CD4-positive, alpha-beta T cell treated with Interferon gamma for 1 hour (primary cell): ENCODE measurements at regions not wholly inside any gene's neighbourhood (a gene's known extent, or its start where the extent isn't known, plus 50 kb on each side); places are given as distances from the start of the nearest gene placed in this dataset.

ENCODE experiments used
- DNase-seq: peaks from one replicate; pipeline ENCODE4 v3.0.0-alpha.2; 2020

DNA sequence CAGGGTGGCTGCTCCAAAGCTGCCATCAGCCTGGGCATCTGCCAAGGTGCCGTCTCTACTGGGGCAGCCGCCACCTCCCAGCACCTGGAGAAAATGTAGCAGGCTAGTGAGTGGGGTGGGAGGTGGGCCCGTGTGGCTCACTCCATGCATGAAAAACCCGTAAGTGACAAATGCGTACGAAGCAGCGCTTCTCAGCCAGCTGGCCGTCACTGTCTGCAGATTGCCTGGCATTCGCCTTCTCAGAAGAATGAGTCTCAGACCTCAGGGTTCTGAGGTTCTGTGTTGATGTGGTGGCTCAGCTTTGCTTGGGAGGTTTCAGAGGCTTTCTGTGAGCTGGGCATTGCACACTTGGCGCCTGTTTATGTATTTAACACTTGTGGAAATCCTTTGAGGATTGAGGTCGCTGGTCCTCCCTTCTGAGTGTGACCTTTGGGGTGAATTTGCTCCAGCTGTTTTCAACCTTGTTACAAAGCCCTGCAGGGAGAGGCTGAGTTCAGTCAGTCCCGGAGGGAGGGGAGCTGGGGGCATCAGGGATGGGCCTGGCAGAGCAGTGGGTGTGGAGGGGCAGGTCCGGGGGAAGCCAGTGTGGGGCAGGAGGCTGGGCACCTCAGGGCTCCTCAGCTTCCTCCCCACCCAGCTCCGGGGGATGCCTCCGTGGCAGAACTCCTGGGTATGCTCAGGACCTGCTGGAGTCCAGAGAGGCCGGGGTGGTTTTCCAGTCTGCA is 977.0 kb downstream of the TBC1D22A start:
- no peak for DNase-seq

DNA sequence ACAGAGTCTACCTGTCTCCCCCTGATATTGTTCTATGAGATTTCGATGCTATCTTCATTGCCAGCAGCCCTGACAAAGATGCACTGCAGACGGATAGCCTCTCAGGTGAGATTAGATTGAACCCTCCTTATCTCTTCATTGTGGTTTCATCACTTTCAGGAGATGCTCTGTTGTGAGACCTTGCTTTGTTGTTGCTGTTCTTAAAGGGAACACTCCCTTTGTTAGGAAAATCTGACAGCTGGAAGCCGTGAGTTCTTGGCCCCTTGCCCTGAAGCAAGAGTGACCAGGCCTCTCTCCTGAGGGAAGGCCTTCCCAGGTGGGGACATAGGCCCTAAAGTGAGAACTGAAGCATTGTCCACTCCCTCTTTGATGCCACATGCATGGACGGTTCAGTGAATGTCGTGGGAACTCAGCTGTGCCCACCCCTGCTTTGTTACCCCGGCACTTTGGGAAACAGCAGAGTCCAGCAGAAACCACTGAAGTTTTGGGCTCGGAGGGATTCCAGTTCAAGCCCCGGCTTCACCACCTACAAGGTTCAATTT is 976.1 kb downstream of the TBC1D22A start:
- DNase-seq: no peak

DNA sequence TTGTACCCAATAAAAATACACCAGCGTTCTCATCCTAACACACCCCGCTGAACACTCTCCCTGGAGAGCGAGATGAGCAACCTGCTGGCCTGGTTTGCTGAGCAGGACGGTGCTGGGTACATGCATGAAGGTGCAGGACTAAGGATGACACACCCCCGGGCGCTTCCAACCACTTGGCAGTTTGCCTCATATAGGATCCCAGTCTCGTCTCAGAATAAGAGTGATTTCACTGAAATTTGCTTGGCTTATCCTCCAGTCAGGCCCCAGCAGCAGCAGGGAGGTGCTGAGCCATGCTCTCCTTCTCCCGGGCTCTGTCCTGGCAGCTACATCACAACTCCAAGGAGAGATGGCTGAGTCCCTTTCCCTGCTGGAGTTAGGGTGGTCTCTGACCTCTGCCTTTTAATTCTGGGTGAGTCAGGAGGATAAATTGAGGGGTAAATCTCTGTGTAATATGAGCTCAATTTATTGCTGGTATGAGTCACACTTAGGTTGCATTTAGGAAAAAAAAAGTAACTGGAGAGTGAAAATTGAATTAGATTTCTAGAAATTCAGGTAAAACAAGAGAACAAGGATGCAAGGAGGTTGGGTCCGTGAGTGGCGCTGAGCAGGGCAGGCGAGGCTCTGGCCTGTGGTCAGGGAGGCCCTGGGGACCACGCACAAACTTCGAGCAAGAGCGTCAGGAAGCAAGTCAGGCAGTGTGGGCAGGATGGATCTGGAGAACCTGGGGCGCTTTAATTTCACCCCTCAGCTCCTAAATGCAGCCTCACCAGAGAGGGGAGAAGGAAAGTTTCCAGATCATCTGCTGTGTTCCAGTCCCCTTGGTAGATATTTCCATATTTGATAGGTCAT is 974.0 kb downstream of the TBC1D22A start:
- DNase-seq: no peak

DNA sequence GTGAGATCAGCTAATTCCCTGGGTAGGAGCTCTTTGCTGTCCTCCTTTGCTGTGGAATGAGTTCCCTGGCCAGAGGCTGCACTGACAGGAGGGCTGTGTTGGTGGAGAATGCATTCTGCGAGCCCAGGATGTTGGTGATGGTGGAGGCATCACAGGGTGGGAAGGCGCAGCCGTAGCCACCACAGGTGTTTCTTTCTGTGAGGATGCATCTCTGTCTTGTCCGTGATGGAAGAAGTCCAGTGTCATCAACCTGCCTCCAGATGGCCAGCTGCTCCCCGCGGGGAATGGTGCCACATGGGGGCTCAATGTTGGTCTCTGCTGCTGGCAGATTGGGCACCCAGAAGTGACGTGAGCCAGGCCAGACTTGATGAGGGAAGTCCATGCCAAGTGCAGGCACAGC is 972.1 kb downstream of the TBC1D22A start:
- no peak for DNase-seq

DNA sequence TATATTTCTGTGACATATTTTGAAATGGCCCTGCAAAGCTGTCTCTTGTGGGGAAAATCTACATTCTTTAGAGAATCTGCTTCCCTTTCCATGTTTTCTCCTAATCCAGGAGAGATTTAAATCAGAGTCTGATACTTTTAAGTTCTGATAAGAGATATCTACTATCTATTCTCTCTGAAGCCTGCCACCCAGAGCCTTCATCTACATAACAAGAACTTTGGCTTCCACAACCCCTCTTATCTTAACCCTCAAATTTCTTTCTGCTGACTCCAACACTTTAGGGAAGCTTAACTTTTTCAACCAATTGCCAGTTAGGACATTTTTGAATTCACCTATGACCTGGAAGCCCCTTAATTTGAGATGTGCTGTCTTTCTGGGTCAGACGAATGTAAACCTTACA is 965.2 kb downstream of the TBC1D22A start:
- DNase-seq: no peak

DNA sequence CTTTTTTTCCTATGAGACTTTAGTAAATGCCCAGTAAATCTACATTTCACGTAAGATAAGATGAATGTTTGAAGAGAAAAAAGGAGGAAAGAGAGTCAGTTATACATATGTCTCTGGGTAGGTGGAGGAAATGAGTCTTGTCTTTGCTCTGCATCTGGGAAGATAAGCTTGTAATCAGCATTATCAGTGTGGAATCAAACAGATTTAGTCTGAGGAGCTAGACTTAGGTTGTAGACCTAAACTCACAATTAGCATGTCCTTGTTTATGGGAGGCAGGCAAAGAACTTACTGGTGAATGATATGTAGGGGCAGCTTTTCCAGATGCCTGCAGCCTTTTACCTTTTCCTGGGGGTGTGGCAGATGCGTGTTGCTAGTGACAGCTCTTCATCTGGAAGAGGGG is 962.3 kb downstream of the TBC1D22A start:
- DNase-seq: no peak

DNA sequence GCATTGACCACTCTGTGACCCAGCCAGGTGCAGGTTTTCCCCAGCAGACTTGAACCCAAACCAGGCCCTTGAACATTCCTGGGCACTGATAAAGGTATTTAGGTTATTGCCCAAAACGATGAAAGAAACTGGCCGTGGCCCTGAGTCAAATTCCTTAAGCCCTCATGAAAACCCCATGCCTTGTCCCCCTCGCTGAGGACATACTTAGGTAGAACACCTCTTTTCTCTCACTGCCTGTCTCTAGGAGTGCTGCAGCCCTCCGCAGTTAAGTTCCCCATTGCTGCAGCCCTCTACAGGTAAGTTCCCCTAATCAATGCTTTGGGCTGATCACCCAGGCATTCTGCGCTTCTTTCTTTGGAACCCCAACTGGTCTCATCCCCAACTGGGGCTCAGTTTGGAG is 961.6 kb downstream of the TBC1D22A start:
- no peak for DNase-seq

DNA sequence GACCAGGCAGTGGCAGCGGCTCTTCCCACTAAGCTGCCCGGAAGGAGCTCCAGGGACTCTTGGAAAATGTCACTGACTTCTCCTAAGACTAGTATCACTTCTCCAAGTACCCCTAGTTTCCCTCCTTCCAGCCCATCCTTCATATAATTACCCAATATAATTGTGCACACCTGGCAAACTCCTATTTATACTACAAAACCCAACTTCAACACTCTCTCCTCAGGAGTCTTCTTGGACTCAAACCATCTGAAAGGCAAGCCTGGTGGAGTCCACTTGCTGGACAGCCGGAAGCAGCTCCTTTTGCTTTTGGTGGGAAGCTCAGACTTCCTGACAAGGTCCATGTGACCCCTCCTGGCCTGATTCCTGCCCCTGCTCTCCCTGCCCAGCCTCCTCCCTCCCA is 955.9 kb downstream of the TBC1D22A start:
- no peak for DNase-seq

DNA sequence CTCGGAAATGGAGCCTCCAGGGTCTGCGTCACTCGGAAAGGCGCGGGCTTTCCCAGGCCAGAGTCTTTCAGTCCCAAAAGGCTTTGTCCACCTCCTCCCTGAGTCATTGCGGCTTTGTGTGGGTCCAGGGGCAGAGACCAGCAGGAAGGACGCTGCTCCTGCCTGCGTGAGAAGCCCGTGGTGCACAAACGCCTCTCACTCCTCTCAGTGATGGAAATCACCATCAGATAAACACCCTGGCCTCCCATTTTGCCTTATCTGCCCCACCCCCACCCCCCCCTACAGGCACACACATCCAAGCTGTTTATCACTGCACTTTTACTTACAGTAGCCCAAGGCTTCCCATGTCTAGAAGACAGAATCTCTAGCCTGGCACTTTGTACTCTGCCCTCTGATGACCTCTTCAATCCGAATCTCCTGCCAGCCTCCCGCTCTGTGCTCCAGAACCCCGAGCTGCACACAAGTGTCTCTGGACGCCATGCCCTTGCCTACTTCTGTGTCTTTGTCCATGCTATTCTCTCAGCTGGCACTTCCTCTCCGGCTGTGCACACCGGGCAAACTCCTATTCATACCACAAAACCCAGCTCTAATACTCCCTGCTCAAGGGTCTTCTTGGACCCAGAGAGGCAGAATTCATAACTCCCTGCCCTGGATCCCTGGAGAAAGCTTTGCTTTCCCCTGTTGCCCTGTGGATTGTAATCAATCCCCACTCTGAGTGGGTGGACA is 954.6 kb downstream of the TBC1D22A start:
- DNase-seq: no peak

DNA sequence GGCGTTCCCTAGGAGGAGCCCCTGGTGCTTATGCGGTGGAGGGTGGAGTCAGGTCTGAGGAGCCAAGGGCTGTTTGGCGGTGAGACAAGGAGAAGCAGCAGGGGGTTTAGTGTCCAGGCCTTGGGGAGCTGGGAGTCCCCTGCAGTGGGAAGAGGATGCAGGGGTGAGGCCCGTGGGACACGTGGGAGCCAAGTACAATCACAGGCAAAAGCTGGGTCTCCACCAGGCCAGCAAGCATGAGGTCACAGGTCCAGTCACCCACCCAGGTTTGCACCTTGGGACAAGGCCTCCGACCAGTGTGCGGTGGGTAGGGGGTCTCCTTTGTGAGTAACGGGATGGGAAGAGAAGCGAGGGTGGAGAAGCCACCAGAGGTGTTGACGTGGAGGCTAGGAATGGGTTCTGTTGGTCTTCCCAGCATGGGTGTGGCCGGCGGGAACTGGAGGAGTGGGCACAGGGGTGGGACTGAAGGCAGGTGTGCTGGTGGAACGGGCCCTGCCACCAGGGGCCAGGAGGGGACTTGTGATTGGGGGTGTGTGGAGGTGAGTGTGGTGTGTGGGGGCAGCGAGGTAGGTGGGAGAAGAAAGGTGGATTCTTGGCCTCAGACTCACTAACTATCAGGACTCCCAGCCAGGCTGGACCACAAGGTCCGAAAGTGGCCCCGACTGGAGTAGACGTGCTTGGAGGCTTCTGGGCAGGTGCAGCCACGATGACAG is 953.6 kb downstream of the TBC1D22A start:
- no peak for DNase-seq

DNA sequence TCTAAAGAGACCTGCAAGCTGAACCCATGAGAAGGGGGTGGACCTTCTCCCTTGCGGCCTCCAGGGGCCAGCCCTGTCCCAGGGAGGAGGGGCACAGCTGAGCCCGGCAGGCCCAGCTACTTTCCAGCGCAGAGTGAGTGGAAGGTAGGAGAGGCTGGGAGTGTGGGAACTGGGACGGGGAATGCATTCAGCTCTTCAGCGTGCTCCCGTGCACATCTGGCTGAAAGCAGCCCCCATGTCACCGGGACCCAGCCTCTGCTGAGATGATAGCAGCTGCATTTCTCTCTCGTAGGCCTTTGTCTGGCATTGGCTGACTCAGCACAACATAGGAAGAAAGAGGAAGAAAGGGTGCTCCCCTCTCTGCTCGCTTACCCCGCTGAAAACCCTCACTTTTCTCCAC is 951.5 kb downstream of the TBC1D22A start:
- DNase-seq: no peak

DNA sequence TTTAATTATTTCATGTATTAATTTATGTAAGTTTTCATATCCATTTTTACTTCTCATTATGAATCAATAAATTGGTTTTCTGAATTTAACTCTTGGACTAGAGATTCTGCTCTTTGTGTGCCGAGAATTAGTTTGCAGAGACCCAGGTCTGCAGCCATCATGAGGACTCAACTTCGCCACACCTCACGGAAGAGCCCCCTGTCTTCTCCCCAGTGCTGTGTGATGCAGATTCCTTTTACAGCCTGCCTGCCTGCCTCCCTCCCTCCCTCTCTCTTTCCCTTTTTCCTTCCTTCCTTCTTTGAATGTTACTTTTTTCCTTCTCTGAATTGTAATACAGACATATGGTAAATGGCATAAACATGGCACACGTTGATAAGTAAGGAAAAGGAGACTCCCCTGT is 947.7 kb downstream of the TBC1D22A start:
- DNase-seq: no peak

DNA sequence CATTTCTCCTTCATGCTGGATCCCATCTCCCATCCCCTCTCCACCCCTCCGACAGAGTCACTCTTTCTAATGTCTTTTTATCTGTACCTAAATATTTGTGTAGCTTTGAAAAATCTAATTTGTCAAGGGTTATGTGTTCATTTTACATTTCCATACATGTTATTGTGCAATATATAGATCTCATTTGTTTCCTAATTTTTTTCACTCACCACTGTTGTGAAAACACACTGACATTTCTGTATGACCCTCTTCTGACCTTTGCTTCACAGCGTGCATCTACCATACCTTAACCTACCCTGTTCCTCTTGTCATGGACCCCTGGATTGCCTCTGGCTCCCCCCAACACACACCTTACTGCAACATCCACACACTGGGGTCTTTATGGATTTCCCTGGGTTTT is 942.9 kb downstream of the TBC1D22A start:
- no peak for DNase-seq

DNA sequence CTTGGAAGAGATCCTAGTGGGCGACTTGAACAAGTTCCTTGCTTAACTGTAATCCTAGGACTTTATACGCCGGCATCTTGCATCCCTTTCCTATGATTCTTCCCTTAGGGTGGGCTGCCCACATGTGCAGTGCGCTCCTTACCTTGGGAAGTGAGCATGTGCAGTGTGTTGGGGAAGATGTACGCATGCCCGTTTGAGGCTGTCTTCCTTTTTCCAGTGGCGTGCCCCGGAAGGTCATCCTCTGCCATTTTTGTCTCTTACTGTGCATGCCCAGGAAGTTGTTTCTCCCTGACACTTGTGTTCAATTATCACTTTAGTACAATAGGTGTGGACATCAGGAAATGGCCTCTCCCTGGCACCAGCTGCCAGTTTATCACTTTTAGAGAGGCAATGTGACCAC is 936.5 kb downstream of the TBC1D22A start:
- no peak for DNase-seq

DNA sequence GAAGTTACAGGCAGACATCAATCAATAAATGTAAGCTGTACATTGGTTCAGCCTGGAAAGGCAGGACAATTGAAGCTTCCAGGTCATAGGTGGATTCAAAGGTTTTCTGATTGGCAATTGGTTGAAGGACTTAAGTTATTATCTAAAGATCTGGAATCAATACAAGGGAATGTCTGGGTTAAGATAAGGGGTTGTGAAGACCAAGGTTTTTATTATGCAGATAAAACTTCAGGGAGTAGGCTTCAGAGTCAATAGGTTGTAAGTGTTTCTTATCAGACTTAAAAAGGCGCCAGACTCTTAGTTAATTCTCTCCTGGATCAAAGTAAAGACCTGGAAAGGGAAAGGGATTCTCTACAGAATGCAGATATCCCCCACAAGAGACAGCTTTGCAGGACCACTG is 935.4 kb downstream of the TBC1D22A start:
- DNase-seq: no peak

DNA sequence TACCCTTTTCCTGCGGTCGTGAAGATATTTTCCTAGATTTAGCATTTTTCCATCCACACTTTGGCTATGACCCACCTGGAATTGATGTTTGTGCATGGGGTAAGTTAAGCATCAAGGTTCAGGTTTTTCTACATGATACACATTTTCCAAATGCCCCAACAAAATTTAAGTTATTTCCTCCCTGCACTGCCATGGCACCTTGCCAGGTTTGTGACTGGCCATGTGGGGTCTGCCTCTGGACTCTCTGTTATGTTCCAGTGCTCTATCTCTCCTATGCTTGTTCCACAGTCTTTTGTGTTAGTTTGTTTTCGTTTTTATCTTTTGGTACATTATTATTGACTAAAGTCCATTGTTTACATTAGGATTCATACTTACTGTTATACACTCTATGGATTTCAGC is 934.3 kb downstream of the TBC1D22A start:
- no peak for DNase-seq

DNA sequence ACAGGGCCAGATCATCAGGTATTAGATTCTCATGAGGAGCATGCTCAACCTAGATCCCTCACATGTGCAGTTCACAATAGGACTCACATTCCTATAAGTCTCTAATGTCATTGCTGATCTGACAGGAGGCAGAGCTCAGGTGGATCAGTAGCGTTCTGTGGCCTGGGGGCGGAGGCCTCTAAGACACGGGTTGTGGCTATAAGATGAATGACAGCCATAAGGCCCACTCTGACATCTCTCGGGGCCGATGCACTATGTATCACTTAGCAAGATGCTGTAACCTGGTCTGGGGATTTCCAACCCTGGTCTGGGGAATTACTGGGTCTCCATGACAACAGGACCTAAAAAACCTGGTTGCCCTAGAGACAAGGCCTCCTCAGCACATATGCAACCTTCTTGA is 932.7 kb downstream of the TBC1D22A start:
- no peak for DNase-seq

DNA sequence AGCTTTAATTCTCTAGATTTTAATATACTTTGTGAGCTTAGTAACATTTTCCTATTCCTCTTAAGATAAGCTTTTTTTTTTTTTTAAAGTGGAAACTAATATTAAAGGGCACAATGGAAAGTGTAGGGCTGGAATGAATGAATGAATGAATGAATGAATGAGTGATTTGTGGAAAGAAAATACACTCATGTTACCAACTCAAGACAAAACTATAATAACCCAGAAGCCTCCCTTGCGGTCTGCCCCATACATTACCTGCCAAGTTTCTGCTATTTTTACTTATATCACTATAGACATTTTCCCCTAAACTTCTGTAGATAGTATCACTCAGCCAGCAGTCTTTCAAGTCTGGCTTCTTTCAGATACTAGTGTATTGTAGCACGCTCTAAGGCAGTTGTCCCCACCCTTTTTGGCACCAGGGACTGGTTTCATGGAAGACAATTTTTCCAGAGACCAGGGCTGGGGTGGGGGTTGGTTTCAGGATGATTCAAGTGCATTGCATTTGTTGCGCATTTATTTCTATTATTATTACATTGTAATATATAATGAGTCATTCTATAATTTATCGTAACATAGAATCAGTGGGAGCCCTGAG is 932.2 kb downstream of the TBC1D22A start:
- no peak for DNase-seq

DNA sequence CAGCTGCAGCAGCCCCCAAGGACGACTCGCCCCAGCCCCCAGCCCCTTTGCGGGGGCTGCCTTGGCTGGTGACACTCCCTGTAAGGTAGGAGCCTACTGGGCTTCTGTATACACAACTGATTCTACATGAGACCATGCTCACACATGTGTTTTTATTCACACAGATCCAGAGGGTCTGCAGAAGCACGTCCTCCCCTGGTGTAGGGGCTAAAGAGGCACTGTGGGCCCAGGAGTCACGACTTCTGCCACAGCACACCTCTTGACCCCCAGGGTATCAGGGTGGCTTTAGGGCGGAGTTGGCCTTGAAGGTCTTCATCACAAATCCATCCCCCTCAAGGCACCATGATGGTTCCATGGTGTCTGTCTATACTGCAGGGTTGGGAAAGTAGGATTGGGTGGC is 931.2 kb downstream of the TBC1D22A start:
- DNase-seq: no peak

DNA sequence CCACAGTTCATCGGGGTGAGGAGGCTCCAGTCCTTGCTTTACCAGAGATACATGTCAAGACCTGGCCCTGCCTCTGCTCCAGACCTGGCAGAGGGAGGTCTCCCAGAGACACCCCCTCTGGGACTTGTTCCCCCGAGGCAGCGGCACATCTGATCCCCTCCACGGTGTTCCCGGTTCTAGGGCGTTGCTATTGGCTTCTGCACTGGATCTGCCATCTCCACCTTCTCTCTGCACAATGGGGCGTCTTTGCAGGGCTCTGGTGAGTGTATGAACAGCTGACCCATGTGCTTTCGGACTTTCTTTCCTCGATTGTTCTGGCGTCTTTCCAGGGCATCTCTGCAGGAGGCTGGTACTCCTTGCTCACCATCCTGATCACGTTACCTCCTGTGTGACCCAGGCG is 930.4 kb downstream of the TBC1D22A start:
- DNase-seq: no peak

DNA sequence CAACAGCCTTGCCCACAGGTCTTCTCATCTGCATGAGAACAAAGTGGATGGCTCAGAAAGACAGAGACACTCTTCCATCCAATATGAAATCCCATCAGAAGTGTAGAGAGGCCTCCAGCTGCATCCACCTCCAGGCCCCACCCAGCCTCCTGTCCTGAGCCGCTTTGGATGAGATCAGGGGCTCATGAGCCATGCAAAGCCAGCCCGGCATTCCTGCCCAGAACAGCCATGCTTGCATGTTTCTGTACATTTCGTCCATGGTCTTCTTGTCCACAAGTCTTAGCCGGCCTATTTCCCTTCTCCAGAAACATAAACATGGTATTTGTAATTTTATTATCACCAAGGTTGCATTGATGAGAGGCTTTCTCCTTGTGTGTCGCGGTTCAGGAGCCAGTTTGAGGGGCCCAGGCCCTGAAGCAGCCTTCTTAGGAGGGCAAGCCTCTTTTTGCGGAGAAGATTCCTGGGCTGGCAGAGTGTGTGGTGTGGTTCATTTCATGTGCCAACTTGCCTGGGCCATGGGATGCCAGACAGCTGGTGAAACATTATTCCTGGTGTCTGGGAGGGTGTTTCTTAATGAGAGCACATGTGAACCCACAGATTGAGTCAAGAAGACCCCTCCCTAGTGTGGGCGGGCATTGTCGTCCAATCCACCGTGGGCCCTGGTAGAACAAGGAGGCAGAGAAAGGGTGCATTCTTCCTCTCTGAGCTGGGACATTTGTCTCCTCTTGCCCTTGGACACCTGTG is 928.9 kb downstream of the TBC1D22A start:
- DNase-seq: no peak

DNA sequence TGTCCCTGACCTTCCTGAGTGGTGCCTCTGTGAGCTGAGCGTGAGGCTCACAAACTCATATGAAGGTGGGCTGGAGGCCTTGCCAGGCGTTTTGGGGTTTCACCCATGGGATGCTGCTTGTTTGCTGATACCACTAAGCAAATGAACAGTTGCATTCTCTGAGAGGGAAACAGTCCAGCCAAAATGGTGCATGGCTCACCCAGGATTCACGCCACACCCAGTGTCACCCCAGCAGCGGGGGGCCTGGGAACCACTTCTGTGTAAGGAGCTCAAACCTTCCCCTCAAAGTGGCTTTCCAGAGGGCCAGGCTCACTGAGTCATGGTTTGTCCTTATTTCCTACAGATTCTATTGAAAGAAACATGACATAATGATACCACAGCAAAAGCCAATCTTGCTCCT is 928.1 kb downstream of the TBC1D22A start:
- DNase-seq: no peak
